ENCODE measurements at regions not wholly inside any gene's neighbourhood (a gene's known extent, or its start where the extent isn't known, plus 50 kb on each side); places are given as distances from the start of the nearest gene placed in this dataset.

DNA sequence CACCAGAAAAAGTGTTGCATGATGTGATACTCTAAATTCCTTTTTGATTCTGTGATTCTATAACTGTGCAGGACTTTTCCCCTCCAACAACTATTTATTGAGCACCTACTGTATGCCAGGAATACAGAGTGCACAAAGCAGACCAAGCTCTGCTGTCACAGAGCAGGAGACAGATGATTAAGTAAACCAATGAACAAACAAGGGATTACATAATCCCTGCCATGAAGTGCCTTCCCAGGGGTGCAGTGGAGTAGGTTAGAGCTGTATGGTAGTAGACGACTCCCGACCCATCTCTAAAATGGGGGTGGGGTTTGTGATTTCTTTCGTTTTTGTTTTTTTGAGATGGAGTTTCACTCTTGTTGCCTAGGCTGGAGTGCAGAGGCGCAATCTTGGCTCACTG, 213.9 kb downstream of the TBX5 start:
- Histone ChIP-seq H3K36me3 (ENCODE audit: control insufficient read depth, insufficient read depth, low read length) (no peaks in the 10 kb centered on the region), H3K4me3 (ENCODE audit: low read depth, low read length) (no peak overlapping the region), H3K27me3 (ENCODE audit: control insufficient read depth, insufficient read depth, low read length) (no peaks in the 10 kb centered on the region)
- FAIRE-seq: no peak
- TF ChIP-seq, protein P1, sequence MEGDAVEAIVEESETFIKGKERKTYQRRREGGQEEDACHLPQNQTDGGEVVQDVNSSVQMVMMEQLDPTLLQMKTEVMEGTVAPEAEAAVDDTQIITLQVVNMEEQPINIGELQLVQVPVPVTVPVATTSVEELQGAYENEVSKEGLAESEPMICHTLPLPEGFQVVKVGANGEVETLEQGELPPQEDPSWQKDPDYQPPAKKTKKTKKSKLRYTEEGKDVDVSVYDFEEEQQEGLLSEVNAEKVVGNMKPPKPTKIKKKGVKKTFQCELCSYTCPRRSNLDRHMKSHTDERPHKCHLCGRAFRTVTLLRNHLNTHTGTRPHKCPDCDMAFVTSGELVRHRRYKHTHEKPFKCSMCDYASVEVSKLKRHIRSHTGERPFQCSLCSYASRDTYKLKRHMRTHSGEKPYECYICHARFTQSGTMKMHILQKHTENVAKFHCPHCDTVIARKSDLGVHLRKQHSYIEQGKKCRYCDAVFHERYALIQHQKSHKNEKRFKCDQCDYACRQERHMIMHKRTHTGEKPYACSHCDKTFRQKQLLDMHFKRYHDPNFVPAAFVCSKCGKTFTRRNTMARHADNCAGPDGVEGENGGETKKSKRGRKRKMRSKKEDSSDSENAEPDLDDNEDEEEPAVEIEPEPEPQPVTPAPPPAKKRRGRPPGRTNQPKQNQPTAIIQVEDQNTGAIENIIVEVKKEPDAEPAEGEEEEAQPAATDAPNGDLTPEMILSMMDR (IDR thresholded peaks at IDR 0.05; ENCODE audit: insufficient read depth, low read length, severe bottlenecking): no peak
- no peak for DNase-seq (ENCODE audit: low read depth)

DNA sequence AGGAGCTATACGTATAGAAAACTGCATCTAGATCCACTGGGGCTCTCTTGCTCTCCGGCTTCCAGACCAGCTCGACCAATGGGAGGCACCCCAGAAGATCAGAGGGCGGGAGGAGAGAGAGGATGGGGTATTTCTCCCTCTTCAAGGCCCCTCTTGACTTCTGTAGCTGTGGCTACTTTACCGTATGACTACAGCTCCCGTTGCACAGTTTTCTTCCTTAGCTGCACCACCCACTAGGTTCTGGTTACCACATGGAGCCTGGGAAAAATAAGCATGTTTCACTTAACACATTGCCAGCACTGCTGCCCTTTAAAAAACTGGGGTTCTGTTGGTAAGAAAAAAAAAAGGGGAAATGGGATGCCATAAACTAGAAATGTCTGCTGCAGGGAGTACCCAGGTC, 214.4 kb downstream of the TBX5 start:
- H3K4me3 ChIP-seq (ENCODE audit: low read depth, low read length): no peak overlapping the region
- H3K27me3 ChIP-seq (ENCODE audit: control insufficient read depth, insufficient read depth, low read length): no peaks in the 10 kb centered on the region
- H3K36me3 ChIP-seq (ENCODE audit: control insufficient read depth, insufficient read depth, low read length): no peaks in the 10 kb centered on the region
- DNase-seq (ENCODE audit: low read depth) (no peak), FAIRE-seq (no peak)
- TF ChIP-seq, protein P1 (IDR thresholded peaks at IDR 0.05; ENCODE audit: insufficient read depth, low read length, severe bottlenecking): no peak

DNA sequence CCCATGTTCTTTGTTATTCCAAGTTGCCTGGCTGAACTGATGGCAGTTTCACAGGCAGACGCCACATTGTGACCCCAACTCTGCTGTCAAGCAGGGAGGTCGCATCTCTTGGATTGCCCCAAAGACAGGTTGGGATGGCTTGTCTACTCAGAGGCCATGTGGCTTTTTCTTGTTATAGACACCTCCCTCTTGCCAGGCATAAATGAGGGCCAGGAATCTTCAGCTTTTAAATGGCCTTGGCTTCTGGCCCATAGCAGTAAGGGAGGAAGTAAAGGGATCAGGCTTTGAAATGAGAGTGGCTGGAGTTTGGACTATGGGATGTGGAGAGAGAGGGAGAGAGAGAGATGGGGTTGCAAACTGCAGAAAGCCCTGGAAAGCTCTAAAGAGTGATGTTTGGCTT, 215.0 kb downstream of the TBX5 start:
- TF ChIP-seq, protein P1 (IDR thresholded peaks at IDR 0.05; ENCODE audit: insufficient read depth, low read length, severe bottlenecking): no peak
- Histone ChIP-seq H3K36me3 (ENCODE audit: control insufficient read depth, insufficient read depth, low read length) (no peaks in the 10 kb centered on the region), H3K4me3 (ENCODE audit: low read depth, low read length) (no peak overlapping the region), H3K27me3 (ENCODE audit: control insufficient read depth, insufficient read depth, low read length) (no peaks in the 10 kb centered on the region)
- DNase-seq (ENCODE audit: low read depth): no peak
- no peak for FAIRE-seq

DNA sequence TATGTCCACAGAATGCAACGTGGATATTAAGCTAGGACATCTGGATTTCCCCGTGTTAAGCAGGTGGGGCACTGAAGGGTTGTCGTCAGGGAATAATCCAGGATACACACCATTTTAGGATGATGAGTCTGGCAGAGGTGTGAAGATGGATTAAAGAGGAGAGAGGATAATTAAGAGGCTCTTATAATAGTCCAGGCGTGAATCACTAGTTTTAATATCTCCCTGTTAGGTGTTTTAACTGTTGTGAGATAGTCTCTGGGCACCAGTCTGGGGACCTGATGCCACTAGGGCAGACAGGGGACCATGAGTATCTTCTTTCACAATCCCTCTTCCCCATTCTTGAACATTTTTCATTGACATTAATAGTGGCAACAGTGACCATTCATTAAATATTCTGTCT, 216.7 kb downstream of the TBX5 start:
- TF ChIP-seq, protein P1 (IDR thresholded peaks at IDR 0.05; ENCODE audit: insufficient read depth, low read length, severe bottlenecking): no peak
- no peaks in the 10 kb centered on the region for H3K36me3 ChIP-seq (ENCODE audit: control insufficient read depth, insufficient read depth, low read length)
- no peak for DNase-seq (ENCODE audit: low read depth)
- H3K27me3 ChIP-seq (ENCODE audit: control insufficient read depth, insufficient read depth, low read length): no peaks in the 10 kb centered on the region
- no peak overlapping the region for H3K4me3 ChIP-seq (ENCODE audit: low read depth, low read length)
- no peak for FAIRE-seq

DNA sequence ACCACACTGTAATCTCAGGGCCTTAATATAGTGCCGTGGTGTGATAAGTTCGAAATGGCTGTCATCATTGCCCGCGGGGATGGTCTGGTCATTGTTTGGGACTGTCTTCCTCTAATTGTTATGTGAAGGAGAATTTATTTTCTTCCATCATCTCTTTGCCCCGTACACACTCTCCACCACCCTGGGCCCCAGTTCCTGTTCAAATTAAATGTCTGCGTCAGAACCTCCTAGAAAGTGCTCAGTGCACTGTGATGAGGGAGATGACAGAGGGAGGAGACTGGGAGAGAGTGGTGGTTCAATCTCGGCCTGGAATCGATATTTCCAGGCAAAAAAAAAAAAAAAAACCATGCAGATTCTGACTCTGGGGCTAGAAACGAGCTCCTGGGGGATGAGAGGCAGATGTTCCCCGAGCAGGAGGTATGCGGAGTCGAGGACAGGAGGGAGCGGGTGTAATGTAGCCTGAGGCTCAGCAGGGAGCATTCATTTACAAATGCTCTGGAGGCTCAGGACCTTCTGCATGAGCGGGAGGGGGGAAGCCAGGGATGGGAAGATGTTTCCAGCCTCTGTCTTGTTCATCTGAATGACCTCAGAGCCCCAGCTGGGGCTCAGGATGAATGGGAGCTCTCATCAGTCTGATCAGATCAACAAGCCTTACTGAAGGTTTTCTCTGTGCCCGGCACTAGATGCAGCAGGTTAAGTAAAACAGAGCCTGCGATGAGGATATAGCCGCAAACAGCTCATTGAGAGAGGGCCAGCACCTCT, 219.5 kb downstream of the TBX5 start:
- no peak for FAIRE-seq
- TF ChIP-seq, protein P1 (IDR thresholded peaks at IDR 0.05; ENCODE audit: insufficient read depth, low read length, severe bottlenecking): no peak
- DNase-seq (ENCODE audit: low read depth): no peak
- no peaks in the 10 kb centered on the region for H3K27me3 ChIP-seq (ENCODE audit: control insufficient read depth, insufficient read depth, low read length)
- no peaks in the 10 kb centered on the region for H3K36me3 ChIP-seq (ENCODE audit: control insufficient read depth, insufficient read depth, low read length)
- no peak overlapping the region for H3K4me3 ChIP-seq (ENCODE audit: low read depth, low read length)

DNA sequence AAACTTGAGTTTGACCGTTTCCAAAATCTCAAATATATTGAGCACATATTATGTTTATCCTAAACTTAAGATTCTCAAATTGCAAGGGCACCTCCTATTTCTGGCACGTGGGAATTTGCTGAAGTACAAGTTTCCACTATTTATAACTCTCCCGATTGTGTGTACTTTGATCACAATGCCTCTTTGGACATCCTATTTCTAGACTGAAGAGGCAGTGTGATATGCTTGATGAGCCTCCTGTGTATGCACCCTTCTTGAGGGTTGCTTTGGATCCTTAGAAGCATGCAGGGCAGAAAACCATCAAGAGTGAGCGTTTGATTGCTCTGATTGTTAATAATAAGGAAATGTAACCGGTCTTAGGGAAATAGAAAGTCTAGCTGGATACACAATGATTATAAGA, 218.9 kb upstream of the RBM19 start:
- Histone ChIP-seq H3K27me3 (ENCODE audit: control insufficient read depth, insufficient read depth, low read length) (no peaks in the 10 kb centered on the region), H3K36me3 (ENCODE audit: control insufficient read depth, insufficient read depth, low read length) (no peaks in the 10 kb centered on the region), H3K4me3 (ENCODE audit: low read depth, low read length) (no peak overlapping the region)
- FAIRE-seq (no peak), DNase-seq (ENCODE audit: low read depth) (no peak)
- TF ChIP-seq, protein P1 (IDR thresholded peaks at IDR 0.05; ENCODE audit: insufficient read depth, low read length, severe bottlenecking): no peak

Measured in bronchial epithelial cell (primary cell).